ENCODE measurements at regions not wholly inside any gene's neighbourhood (a gene's known extent, or its start where the extent isn't known, plus 50 kb on each side); places are given as distances from the start of the nearest gene placed in this dataset.

DNA sequence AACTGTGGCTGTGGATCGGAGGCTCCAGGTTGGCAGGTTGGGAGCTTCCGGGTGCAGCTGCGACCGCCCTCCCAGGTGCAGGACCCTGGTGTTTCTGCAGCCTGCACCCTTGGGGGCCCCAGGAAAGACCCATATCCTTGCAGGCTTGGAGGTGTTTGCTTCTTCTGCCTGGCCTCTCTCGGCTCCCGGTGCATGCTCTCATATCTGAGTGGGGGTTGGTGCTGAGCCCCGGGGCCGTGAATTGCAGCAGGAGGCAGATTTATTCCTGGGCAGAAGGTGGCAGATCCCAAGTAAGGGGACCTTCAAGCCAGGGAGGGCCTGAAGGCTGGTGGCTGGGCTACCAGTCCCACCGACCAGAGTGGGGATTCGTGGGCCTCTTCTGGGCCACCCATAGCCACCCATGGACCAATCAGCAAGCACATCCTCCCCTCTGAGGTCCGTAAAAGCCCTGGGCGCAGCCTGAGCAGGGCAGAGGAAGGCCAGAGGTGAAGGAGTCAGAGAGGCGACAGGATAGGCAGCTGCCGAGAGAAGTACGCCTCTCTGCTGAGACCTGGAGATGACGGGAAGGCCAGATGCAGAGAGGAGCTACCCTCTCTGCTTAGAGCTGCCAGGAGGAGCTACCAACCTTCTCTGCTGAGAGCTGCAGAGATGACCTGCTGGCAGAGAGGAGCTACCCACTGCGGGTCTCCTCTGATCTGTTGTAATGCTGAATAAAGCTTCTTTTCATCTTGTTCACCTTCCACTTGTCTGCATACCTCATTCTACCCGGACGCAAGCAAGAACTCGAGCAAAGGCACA, 1279.0 kb upstream of the LRRTM1 start:
- DNase-seq (ENCODE audit: low read depth in 2 of 2), result no peak

DNA sequence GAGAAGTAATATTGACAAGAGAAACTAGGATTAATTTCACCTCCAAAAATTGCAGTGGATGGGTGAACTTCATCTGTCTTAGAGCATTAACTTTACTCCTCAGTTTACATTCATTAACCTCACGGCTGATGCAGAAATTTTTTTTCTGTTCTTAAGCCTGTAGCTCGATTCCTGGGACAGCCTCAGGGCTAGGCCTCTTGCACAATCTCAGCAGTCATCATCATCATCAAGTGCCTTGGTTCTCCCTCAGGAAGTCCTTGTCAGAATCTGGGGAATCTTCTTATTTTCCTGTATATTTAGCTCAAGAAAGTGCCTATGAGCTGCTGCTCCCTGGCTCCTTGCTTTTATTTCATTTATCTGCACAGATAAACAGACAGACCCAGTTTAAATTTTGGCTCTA, 1272.2 kb upstream of the LRRTM1 start:
- no peak for DNase-seq (ENCODE audit: low read depth in 2 of 2)

DNA sequence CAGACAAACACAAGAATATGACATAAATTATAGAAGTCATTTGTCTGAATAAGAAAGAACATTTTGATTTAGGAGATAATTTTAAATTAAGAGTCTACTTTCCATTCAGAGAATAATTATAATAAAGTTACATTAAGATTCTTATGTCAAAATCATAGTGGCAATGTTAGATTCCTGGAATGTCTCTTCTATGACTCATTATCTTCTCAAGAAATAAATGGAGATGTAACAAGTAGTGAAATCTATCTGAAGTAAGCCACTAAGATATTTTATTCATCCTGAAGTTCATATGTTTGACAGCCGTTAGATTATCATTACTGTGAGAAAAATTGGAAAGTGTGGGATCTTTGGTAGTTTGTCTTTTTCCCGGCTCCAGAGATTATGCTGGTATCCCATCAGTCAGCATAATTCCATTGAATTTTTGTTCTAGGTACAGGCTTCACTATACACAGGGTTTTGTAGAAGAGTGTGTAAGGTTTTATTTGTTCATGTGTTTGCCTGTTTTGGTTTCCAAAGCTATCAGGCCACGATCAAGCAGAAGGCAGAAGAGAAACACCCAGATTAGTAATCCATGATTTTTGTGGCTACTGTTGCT, 1246.6 kb upstream of the LRRTM1 start:
- DNase-seq (ENCODE audit: low read depth in 2 of 2), result no peak

DNA sequence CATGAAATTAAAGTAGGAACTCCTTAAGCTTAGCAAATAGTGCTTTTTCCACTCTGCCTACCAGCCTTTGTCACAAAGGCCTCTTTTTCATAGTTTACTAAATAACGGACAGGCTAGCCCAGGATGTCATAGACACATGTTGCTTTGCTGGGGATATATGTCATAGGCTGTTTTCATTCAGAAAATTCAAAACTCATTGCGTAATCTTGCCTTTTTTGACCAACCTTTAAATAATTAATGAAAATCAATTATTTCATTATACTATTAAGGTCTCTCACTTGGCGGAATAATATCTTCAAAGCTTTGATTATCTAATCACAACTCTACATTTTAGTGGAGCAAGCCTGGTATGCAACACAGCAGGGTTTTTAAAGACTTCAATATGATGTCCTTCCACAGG, 1245.7 kb upstream of the LRRTM1 start:
- DNase-seq (ENCODE audit: low read depth in 2 of 2), result no peak

DNA sequence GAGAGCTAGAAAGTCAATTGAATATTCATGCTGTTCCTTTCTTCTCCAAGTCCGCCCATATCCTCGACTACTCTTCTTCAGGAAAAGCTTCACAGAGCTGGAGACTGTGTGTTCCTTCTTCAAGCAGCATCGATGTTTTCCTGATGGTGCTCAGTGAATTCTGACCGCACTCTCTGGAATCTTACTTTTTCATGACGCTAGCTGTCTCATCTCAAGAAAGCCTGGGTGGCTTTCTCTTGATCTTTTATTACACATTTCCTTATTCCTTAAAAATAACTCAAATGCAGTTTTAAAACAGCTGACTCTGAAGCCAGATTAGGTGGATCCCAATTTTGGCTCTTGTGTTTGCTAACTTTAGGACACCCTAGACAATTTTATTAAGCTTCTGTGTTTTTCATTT, 1245.1 kb upstream of the LRRTM1 start:
- no peak for DNase-seq (ENCODE audit: low read depth in 2 of 2)

DNA sequence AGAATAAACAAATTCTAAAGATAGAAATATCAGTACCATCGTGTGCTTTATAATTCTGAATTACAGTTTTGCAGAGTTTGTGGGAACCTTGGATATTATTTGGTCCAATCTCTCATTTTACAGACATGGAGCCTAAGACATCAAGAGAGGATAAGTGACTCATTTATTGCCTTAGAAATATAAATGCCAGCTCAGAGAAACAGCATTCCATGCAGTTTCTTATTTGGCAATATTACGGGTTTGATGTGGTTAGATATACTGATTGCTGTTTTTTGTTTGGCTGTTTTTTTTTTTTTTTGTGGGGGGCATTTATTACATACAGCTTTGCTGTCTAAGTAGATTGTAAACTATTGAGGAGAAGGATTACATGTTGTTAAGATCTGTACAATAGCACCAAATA, 1241.1 kb upstream of the LRRTM1 start:
- DNase-seq (ENCODE audit: low read depth in 2 of 2), result no peak

DNA sequence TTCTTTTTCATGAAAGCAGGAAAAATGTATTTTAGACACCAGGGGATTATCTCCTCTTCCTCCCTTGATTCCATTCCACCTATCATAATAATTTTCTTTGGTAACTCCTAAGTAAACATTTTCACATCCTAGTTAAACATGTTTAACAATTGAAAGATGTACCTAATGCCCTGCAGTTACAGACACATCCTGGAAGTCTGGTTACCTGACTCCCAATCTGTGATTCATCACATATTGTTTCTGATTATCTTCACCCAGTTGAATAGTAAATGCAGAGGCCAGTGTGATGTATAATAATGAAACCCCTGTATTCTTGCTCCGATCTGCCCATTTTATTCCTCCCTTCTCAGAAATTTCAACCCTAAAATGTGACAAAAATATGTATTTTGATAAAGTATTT, 1237.6 kb upstream of the LRRTM1 start:
- no peak for DNase-seq (ENCODE audit: low read depth in 2 of 2)

DNA sequence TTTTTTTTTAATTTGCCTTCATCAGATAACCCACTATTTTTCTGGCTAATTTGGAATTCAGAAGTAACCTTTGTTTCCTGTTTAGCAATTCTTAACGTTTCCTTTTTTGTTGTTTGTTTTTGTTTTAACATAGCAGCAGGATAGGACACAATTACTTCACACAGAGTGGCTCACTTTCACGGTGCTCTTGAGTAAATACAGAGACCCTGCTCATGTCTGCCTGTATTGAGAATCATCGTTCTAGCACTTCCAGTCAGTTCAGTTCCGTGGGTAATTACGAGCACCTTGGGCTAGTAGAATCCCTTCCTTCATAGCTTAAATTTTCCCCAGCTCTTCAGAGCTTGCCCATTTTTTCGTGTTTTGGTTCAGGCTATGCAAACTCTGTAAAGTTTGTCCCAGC, 1225.4 kb upstream of the LRRTM1 start:
- DNase-seq (ENCODE audit: low read depth in 2 of 2), result no peak

DNA sequence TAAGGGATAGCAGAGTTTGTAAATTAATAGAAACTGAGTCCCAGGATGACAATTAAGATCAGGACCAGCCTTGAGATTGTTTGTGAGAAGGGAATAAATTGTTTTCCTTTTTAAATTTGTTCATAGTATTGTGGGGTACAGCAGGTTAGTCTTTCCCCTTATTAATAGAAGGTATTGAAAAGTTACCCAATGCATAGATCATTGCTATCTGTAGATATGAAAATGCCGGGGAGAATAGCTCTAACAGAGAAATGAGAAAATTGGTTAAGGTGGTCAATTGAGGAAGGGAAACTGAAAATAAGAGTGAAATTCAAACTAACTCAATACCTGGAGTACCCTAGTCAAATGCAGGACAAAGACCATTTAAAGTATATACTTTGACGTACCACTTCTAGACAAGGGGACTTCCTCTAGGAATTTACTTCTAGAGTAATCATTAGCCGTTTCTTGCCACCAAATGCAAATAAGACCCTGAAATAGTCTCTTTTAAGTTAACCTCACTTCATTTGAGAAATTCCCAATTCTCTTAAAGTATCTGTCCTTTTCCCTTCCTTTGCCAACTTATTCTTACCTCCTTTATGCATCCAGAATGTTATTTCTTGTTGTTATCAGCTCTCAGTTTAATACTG, 1224.4 kb upstream of the LRRTM1 start:
- no peak for DNase-seq (ENCODE audit: low read depth in 2 of 2)

DNA sequence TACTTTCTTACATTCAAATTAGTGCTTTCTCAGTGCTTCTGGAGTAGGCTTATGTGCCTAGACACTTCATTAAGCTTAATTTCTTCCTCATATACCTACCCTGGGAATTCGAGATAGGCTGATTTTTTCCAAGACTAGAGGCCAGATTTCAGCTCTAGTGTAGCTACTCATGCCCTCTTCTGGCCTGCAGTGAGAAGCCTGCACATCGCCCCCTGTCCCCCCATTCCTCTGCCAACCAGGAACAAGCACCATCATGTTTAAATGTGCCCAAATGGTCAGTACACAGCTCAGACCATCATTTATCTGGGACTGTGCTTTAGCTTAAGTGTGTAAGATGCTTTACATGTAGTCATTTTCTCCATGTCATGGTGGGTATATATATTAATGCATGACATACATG, 1218.8 kb upstream of the LRRTM1 start:
- DNase-seq (ENCODE audit: low read depth in 2 of 2), result no peak

DNA sequence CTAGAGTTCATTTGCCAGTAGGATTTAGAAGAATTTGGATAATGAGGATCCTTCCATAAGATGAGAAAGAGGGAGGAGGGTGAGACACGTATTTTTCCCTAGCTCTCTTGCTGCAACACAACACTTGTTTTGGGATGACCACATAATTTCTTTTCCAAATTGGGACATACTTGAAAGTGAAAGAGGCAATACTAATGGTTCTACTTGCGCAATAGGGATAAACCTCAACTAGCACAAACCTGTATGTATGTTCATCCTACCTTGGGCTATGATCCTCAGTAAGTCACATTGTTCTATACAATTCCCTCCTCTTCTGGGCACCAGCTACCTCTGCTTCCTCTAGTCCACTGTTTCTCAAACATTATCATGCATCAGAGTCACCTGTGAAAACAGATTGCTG, 1208.8 kb upstream of the LRRTM1 start:
- no peak for DNase-seq (ENCODE audit: low read depth in 2 of 2)

DNA sequence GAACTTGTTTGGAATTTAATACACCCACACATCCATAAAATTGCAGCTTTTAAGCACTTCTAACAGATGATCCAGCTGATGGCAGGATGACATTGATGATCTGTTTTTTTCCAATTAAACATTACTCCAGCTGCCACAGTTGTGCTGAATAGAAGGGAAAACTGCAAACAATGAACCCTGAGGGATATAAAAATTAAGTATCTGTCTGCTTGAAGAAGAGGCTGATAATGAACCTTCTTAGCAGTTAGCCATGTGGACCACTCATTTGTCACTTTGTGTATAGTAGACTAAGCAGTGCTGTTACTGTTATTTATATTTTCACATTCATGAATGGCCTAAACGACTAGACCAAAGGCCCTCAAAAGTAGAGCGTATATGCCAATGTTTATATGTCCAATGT, 1201.0 kb upstream of the LRRTM1 start:
- DNase-seq (ENCODE audit: low read depth in 2 of 2), result no peak

DNA sequence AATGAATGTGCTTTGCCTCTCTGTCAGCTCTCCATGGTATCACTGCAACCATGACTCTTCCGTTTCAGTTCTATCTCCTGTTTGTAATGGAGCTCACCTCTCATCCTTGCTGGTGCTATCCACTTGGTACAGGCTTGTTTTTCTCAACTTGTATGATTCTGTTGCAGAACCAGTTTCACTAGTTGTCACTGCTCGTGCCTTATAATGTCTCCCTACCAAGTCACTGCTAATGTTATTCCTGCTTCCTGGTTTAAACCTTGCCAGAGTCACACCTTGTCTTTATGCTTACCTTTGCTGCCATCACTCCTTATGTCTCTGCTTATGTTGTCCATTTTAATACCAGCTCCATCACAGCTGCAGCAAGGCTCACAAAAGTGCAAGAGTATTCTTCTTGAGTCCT, 1191.0 kb upstream of the LRRTM1 start:
- no peak for DNase-seq (ENCODE audit: low read depth in 2 of 2)

DNA sequence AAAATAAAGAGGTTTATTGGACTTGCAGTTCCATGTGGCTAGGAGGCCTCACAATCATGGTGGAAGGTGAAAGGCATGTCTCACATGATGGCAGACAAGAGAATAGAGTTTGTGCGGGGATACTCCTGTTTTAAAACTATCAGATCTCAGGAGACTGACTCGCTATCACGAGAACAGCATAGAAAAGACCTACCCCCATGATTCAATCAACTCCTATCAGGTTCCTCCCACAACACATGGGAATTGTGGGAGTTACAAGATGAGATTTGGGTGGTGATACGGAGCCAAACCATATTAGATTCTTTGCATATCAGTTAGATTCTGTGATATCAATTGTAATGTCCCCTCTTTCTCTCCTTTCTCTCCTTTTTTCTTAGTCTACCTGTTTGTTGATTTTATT, 1178.7 kb upstream of the LRRTM1 start:
- DNase-seq (ENCODE audit: low read depth in 2 of 2), result no peak

DNA sequence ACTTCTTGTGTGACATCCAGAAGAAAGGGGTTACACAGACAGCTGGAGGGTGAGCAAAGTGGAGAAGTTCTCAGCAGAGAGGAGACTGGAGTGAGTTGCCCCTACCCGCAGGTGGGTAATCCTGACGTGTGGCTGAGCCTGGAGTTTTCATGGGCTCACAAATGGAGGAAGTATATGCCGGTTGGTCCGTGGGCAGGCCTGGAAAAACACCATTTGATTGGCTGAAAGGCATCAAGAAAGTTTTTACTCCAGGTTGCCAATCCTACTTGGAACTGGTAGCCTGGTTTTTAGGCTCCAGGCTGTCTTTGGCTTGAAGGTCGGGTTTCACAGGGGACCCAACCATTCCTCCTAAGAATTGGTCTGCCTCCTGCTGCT, 1177.4 kb upstream of the LRRTM1 start:
- DNase-seq (ENCODE audit: low read depth in 2 of 2), result no peak

DNA sequence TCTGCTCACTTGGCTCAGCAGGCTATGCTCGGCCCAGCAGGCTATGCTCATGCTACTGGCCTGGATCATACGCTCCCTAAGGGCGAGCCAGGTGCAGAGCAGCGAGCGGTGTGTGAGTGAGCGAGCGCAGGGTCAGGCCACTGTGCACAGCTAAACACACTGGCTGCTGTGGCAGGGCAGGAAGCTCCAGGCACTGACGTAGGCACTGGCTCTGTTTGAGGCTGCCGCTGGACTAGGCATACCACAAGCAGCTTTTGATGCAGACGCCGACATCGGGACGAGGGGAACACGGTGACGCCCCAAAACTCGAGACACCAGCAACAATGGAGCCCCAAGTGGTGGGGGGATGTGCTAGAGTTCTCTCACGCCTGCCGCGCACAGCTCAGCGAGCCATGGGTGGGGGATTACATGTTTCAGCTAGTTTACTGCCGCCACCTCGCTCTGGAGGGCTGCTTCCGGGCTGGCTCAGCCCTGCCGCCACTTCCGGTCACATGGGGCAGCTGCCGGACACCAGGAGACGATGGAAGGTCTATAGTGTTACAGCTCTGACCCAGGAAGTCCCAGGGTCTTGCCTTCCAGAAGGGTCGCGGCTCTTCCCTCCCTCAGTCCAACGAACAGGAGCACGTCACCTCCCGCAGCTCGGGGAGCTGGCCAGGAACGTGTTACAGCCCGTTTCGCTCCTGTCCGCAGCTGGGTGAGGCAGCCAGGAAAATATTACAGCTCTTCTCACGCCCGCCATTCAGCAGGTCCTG, 1176.9 kb upstream of the LRRTM1 start:
- DNase-seq (ENCODE audit: low read depth in 2 of 2), result no peak

DNA sequence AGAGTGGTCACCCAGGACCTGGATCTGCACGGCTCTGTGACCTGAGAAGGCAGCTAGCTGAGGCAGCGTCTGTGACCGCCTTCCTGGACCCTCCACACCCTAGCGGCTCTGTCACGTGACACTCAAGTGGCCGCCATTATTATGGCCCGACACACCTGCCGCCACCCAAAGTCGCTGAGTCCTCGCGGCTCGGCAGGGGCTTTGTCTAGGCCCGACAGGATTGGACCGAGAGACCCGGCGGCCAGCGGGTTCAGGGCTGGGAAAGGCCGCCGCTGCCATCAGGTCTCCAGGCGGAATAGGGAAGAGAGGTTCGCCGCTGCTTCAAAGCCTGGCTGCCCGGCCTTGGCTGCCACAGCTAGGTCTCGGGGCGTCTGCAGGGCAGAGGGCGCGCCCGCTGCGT, 1162.5 kb upstream of the LRRTM1 start:
- no peak for DNase-seq (ENCODE audit: low read depth in 2 of 2)

DNA sequence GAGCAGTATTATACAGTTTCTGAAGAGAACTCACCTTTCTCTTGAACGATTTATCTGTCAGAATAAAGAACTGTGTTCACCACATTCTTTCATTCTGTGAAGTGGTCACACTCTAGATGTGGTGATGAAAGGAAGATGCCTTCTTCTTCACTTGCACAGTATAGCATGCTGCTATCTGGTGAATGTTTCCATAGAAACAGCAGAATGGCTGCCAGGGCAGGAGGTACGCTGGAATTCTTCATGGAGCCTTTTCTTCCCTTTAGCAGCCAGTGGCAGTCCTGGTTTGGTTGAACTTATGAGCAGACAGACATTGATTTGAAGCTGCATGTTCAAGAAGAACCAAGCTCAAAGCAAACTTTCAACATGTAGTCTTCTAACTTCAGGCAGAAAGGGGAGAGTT, 1157.9 kb upstream of the LRRTM1 start:
- DNase-seq (ENCODE audit: low read depth in 2 of 2), result no peak

DNA sequence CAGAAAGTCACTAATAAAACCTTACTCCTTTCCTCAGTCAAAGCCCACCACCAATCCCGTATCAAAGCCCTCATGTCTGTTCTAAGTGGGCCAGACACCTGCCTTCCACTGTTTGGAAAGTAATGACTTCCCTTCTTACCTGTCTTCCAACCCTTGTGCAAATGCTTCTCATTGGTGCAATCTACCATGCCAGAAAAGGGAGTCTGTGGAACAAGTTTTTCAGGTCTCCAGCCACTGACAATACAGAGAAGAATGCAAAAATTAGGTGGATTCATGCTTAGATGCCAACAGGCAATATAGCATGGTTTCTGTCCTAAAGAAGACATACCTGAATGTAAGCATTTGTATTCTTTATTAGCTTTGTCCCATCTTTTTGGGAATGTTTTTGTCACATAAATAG, 1140.6 kb upstream of the LRRTM1 start:
- DNase-seq (ENCODE audit: low read depth in 2 of 2), result no peak

DNA sequence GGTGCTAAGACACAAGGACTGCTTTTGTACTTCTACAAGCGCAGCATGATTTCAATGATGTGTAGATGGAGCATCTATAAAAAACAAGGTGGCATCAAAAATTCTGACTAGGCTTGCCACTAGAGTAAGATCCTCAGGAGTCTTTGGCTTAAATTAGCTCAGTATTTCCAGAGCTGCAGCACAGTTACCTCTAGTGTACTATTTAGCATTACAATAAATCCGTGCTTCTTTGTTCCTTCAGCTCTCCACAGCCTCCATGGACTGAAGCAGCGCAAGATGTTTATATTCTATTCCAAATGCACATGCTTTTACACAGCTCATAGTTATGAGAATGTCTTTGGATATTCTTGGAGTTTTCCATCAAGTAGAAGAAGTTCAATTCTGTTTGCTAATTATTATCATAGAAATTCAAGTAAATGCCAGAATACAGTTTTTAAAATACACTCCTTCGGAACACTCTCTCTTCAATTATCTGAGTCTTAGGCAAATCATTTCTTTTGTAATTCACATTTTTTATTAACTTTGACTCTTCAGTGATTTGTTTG, 1133.0 kb upstream of the LRRTM1 start:
- no peak for DNase-seq (ENCODE audit: low read depth in 2 of 2)

DNA sequence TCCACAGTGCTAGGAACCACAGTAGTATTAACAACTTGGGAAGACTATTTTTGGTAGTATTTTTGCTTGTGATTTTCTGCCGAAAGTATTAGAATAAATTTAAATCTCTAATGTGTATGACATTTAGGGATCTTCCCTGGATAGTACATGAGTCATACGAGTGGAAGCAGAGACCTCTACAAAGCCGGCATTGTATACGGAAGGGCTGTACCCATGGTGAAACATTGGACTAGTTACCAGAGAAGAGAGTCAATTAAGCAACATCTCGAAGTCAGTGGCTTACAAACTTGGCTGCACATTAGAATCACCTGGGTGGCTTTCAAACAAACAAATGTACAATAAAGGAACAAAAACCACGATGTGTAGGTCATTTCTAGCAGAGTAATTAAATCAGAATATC, 1131.7 kb upstream of the LRRTM1 start:
- no peak for DNase-seq (ENCODE audit: low read depth in 2 of 2)

DNA sequence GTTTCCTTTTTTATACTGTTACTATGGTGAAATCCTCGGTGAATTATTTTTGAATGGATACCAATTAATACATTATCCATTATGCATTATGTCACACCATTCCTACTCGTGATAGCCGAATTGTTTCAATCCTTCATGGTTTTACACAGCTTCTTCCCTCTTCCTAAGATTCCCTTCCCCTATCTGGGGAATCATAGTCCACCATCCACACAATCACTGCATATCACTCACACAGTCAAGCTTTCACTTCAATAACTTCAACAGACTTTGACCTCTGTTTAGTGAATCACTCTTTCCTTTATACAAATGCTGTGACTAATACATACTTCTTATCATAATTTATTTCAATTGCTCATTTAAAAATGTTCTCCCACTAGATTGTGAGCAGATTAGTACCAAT, 1108.1 kb upstream of the LRRTM1 start:
- no peak for DNase-seq (ENCODE audit: low read depth in 2 of 2)

Data from stimulated activated CD8-positive, alpha-beta memory T cell treated with anti-CD3 and anti-CD28 coated beads, Interleukin-2, amount 100 ng/mL, for 48 hours (primary cell).